ENCODE measurements at regions not wholly inside any gene's neighbourhood (a gene's known extent, or its start where the extent isn't known, plus 50 kb on each side); places are given as distances from the start of the nearest gene placed in this dataset.
A peak's percentile ranks its signal among the peaks of the same experiment; 100 is the strongest.

DNA sequence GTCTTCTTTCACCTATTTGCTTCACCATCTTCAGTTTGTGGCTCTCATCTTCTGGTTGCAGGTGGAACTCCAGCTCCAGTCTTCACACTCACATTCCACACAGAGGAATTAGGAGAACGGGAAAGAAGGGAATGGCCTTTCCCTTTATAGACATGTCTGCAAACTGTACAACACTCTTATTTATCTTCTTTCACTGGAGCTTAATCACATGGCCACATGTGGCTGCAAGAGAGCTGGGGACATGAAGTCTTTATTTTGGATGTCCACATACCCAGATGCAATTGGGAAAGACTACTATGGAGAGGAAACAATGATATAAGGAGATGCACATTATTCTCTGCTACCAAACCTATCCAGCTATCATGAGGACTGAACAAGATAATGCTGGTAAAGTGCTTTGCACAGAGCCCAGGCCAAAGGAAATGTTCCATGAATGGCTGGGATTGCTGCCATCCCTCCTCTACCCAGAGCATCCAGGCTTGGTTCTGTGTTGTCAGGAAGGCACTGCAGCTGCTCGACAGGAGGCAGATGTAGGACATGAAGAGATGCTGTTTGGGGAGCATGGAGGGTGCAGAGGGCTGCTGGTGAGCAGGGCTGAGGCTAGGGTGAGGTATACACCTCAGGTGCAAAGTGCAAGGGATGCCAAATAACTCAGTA, 183.8 kb upstream of the TBX20 start:
- no peak for DNase-seq

DNA sequence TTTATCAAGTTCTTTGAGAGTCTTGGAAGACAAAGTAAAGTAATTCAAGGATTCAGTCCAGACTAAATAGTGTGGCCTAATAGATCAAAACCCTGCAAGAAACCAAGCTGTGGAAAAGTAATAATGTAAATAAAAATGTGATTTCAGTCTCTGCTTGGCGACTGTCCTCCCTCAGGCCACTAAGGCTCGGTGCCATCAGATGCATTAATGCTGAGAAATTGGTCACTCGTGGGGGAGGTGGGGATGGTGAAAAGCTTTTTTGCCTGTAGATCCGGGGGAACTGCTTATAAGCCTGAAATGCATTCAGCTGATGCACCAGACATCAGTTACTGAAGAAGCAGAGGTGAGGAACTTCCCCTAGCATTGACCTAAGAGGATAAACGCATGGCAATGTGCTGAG, 182.6 kb upstream of the TBX20 start:
- no peak for DNase-seq

- peak in 1 of 2 experiments; percentile 26 for DNase-seq
These were observed 176.8 kb upstream of the TBX20 start for GRCh38 chr7:35430547-35431153.

DNA sequence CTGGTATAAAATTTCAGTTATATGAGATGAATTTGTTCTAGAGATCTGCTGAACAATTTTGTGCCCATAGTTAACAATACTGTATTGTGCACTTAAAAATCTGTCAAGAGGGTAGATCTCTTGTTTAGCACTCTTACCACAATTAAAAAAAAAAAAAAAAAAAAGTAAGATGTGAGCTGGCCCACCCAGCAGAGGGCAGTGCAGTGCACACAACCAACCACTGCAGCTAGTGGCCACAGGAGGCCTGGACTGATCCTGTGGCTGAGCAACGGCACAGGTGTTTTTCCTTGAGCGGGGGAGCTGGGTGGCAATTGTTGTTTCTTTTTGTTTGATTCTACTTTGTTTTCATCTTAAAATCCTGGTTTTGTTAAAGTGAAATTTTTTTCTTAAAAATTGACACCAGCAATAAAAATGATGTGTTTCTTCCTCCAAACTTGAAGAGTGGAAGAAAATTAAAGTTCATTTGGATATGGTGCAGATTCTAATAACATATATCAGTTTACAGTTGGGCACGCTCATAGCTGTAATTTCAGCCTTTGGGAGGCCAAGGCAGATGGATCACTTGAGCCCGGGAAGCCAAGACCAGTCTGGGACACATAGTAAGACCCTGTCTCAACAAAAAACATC, 171.1 kb upstream of the TBX20 start:
- DNase-seq: peak; percentile 50 to 65

- no peak for DNase-seq
These were observed 170.5 kb upstream of the TBX20 start for GRCh38 chr7:35424440-35424839.

DNA sequence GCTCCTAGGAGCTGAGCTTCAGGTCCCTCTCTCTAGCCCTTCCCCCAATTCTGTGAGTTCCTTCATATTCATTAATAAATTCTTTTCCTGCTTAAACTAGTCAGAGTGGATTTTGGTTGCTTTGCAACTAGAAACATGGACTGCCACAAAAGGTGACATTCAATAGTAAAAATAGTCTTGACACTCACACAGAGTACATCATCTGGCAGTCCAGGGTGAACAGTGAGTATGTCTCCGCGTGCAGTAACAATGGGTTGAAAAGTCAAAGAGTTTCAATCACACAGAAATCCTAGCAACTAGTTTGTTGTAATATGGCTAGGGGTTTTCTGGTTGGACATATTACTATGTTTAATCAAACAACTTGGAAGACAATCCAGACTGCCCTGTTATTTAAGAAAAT, 168.8 kb upstream of the TBX20 start:
- no peak for DNase-seq

DNA sequence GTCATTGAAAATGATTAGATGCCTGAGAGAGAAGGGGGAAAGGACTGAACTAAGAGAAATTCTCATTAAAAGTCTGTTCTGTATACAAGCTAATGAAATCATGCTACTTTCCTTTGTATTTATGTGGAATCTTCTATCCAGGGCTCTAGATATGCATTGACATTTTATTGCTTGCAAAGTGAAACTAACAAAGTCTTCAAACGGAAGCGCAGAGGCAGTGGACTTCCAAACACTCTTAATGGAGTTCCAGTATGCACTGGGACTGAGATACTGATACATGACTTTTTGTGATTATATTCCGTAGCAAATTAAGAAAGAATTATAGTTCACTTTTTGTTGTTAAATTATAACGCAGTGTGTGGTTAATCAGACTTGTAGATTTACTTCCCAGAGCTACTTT, 166.8 kb upstream of the TBX20 start:
- no peak for DNase-seq

DNA sequence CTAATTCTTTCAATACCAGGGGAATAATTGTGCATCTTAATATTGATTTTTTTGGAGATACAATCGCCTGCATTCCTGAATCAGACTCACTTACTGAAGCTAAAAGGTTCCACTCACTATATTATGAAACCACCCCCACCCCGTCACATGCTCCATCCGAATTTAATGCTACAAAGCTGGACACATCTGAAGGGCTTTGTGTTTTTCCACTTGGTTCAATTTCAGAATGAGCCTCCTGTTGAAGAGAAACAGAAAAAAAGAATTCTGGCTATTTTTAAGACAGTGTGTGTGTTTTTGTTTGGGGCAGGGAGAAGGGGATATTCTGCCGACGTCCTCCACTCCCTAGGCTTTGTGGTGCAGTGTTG, 165.5 kb upstream of the TBX20 start:
- no peak for DNase-seq

DNA sequence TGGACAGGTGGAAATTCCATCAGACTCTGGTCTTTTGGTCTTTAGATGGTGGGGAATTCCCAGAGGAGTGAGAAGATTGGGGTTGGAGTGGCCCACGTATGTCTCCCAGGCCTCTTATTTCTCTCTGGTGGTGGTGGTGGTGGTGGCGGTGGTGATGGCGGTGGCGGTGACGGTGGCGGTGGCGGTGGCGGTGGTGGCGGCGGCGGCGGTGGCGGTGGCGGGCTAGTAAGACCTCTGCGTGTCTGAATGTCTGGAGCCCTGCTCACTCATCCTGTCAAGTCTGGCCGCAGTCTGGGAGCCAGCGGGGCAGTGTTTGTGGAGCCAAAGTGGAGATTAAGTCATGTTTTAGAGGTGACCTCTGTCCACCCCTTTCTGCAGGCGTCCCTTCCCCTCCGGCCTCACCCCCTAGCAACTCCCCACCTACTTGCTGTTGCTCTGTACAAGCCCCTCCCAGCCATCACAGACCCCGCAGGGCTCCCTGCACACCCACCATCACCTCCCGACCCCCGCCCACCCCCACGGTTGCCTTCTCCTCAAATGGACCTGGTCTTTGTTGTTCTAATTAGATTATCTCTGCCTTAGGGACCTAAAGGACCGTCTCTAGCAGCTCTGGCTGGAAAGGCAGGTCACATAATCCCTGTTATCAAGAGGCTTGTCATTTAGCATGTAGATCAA, 165.0 kb upstream of the TBX20 start:
- no peak for DNase-seq

- DNase-seq: no peak
These were observed 162.7 kb upstream of the TBX20 start for GRCh38 chr7:35416568-35416967.

GRCh38 chr7:35415411-35415822, 161.5 kb upstream of the TBX20 start:
- DNase-seq: no peak

DNA sequence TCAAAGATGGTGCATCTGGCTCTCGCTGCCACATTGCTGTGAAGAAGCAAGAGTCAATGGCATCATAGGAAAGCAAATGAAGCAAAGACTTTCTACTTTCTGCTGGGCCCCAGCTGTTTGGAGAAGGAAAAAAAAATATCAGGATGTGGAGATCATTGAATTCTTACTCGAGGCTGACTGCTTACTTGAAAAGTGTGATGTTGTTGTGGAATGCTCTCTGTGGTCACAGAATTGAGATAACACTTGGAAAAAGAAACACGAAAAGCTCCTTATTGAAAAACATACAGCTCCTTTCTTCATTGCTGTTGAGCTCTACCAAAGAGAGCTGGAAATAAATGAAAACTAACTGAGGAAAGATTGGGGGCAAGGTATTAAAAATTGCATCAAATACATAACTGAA, 157.4 kb upstream of the TBX20 start:
- no peak for DNase-seq

DNA sequence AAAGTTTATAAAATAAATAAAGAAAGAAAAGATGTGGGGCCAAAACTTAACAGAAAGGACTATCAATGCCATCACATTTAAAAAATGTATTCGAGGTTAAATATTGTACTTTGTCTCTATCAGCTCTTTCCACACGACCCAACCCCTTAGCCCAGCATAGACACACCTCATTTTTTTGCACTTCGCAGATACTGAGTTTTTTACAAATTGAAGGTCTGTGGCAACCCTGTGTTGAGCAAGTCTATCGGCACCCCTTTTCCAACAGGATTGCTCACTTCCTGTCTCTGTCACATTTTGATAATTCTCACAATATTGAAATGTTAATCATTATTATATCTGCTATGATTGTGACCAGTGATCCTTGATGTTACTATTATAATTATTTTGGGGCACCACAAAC, 151.6 kb upstream of the TBX20 start:
- no peak for DNase-seq

- DNase-seq: no peak
These were observed 147.4 kb upstream of the TBX20 start for GRCh38 chr7:35401217-35401879.

- no peak for DNase-seq
These were observed 145.9 kb upstream of the TBX20 start for GRCh38 chr7:35399840-35400239.

DNA sequence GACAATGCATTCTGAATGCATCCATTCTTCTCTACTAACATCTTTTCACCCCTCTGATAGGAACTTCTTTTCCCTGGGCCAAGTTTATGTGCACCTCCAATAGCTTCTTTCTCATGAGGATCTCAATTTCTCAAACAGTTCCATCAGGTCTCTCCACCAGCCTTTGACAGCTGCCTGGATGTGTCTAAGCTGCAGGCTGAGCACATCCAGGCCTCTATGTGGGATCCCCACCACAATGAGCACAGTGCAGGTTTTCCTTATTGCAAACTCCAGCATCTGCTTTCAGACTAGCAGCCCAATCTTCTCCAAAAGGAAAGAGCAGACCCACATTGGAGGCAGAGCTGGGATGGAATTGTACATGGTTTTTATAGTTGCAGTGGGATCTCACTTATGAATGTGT, 145.3 kb upstream of the TBX20 start:
- no peak for DNase-seq

DNA sequence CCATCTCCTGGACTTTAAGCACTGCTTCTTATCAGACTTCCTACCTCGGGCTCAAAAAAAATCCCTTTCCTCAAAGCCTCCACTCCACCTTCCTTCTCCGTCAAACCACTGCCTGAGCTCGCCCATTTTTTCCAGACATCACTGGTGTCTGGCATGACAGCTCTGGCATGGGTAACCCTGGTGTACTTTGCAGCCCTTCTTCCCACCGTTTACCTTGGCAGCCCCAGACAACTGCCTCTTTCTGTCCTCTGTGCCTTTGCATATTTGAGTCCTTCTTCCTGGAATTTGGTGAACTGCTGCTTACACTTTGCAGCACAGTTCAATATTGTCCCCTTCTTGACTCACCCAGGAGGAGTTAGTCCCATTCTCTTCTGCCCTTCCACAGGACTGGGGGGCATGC, 144.6 kb upstream of the TBX20 start:
- no peak for DNase-seq

DNA sequence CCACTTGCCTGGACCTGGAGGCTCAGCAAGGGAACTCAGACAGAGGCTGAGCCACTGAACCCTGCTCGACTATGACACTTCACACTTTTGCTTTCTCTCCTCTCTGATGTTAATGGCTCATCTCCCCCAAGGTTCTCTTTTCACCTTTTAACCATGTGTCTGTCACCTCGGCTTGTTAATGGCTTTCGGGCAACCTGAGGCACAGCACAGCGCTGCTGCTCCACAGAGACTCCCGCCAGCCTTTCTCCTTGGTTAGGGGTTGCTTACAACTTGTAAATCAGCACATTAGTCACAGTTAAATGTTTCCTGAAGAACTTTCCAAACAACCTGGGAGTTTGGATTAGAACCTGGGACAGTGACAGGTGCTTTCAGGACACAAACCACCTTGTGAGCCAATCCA, 136.2 kb upstream of the TBX20 start:
- DNase-seq: no peak

DNA sequence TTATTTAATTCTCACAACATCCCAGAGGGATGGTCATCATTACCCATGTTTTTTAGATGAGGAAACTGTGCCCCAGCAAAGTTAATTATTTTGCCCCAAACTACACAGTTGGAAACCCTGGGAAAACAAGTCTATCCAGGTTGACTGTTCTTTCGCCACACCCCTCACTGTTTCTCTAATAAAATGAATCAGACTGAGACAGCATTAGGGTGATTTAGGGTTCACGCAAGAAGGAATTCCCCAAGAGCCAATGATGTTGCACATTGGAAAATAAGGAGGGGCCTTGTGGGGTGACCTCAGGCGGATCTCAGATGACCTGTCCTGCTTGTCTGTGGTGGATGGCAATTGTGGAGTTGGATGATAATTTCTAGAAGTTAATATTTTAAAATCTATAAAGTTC, 135.7 kb upstream of the TBX20 start:
- no peak for DNase-seq

GRCh38 chr7:35386816-35387706, 133.2 kb upstream of the TBX20 start:
- DNase-seq: no peak

DNA sequence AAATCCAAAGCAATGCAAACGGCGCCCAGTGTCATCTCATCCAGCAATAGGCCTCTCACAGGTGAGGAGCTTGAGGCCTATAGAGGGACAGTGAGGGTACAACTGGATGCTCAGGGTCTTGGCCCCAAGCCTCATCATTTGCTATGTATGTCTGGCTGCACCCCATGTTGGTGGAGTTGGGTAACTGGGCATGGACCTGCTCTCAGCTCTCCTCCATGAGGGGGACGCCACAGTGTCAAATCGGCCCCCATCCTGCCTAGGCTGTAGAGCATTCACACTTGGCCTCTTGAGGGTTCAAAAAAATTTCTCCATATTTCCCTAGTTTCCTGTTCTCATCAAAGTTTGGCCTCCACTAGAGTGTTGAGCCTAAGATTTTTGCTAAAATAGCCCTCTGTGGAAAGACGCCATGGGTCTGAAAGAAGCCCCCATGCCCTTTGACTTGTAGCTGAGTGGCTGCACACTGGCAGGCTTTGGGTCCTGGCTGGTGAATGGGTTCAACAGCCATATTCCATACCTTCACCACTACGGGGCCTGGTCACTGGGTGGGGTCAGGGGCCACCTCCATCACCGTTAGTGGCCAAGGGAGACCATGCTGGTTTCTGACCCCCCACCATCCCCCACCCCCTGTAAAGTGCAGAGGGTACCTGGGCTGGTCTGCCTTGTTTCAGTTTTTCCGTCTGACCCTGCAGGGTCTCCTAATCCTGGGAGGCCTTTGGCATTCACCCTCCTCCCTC, 132.3 kb upstream of the TBX20 start:
- no peak for DNase-seq
